PC-3 (cell line): ENCODE measurements at regions not wholly inside any gene's neighbourhood (a gene's known extent, or its start where the extent isn't known, plus 50 kb on each side); places are given as distances from the start of the nearest gene placed in this dataset.

Experiments
- CTCF ChIP-seq: fragments of 300-600 bp; sonication (generic); conservative IDR thresholded peaks from 2 replicates; pipeline ENCODE4 v1.5.1; 2017; ENCODE audit warnings: antibody characterized with exemption, low read depth, mild to moderate bottlenecking, low read length
- EZH2 ChIP-seq: fragments of 300-600 bp; sonication (generic); IDR thresholded peaks from one replicate; pipeline ENCODE4 v1.6.1; 2017; ENCODE audit warnings: antibody characterized with exemption, mild to moderate bottlenecking, low read length; ENCODE audit not compliant: unreplicated experiment

GRCh38 chr1:83762416-83762815, 236.5 kb downstream of the TTLL7 start:
- no peak for TF ChIP-seq CTCF
- TF ChIP-seq EZH2: no peak
